MCF 10A (cell line): ENCODE measurements at regions not wholly inside any gene's neighbourhood (a gene's known extent, or its start where the extent isn't known, plus 50 kb on each side); places are given as distances from the start of the nearest gene placed in this dataset.

ENCODE experiments used
- BruUV-seq: library from RNA; stranded (reverse); fragments of 400-500 nt; replicated peaks from 2 replicates; lab custom pipeline; 2021; lab: Mats Ljungman, UMichigan
- CTCF ChIA-PET: fragments of 300-600 bp; sonication (Branson Sonifier 250); formaldehyde crosslinking; extraction: SDS; loops from one replicate; lab custom pipeline; 2021; ENCODE audit warnings: antibody characterized with exemption, inconsistent platforms; lab: Yijun Ruan, JAX
- POLR2A ChIA-PET: fragments of 300-600, 350-650 bp; sonication (Branson Sonifier 250); formaldehyde crosslinking; extraction: SDS; loops from one replicate; lab custom pipeline; 2020; ENCODE audit warnings: antibody characterized with exemption, inconsistent platforms; lab: Yijun Ruan, JAX
- DNase-seq: peaks from one replicate; pipeline ENCODE4 v3.0.0-alpha.2; 2018; ENCODE audit not compliant: unreplicated experiment
- H3K27ac Mint-ChIP-seq: one replicate; pipeline ENCODE4 v1.8.0; 2022; ENCODE audit warnings: mild to moderate bottlenecking, low read depth, mixed read lengths; ENCODE audit not compliant: unreplicated experiment
- H3K27me3 Mint-ChIP-seq: one replicate; pipeline ENCODE4 v1.8.0; 2022; ENCODE audit warnings: mixed read lengths; ENCODE audit not compliant: insufficient read depth, unreplicated experiment
- H3K36me3 Mint-ChIP-seq: one replicate; pipeline ENCODE4 v1.8.0; 2022; ENCODE audit warnings: mild to moderate bottlenecking, moderate library complexity, mixed read lengths; ENCODE audit not compliant: insufficient read depth, unreplicated experiment
- H3K4me1 Mint-ChIP-seq: one replicate; pipeline ENCODE4 v1.8.0; 2022; ENCODE audit warnings: mixed read lengths; ENCODE audit not compliant: insufficient read depth, unreplicated experiment
- H3K4me3 Mint-ChIP-seq: one replicate; pipeline ENCODE4 v1.8.0; 2022; ENCODE audit warnings: mild to moderate bottlenecking, moderate library complexity, mixed read lengths; ENCODE audit not compliant: unreplicated experiment
- H3K9me3 Mint-ChIP-seq: one replicate; pipeline ENCODE4 v1.8.0; 2022; ENCODE audit warnings: mixed read lengths; ENCODE audit not compliant: unreplicated experiment
- CTCF ChIP-seq: fragments of 200-600 bp; IDR thresholded peaks from one replicate; pipeline ENCODE4 v1.8.0; 2022; ENCODE audit warnings: antibody characterized with exemption, mild to moderate bottlenecking; ENCODE audit not compliant: unreplicated experiment
- intact Hi-C: fragments of 100-400 bp; cut with micrococcal nuclease; formaldehyde crosslinking; loops from 2 replicates; pipeline ENCODE4 v1.14.1; 2022

DNA sequence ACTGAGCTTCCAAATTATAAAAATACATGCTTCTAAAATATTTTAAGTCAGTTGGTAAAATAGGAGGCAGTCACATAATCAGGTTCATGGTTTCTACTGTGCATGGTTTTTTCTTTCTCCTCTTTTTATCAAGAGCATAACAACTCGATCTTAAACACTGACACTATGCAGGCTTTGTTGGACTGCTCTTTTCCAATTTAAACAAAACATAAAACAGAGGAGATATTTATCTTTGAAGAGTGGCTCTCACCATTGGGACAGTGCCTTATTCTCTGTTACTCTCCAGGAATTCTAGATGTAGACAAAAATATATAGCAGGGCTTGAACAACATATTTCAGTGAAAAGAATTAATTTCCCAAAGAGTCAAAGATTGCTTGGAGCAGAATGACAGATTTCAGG, 883.5 kb upstream of the ADGRL2 start:
- CTCF ChIA-PET = no interaction called here
- POLR2A ChIA-PET = no interaction called here
- Mint-ChIP-seq H3K9me3 (no peaks in the 10 kb centered on the region), H3K27me3 (no peaks in the 10 kb centered on the region), H3K27ac (no peak overlapping the region), H3K4me1 (no peaks in the 10 kb centered on the region), H3K36me3 (peaks cover 5% of the 10 kb centered on the region), H3K4me3 (no peak overlapping the region)
- TF ChIP-seq CTCF = no peak
- intact Hi-C loops = no loop called here
- no TSS peak for BruUV-seq
- DNase-seq = no peak

GRCh38 chr1:80915491-80915890, 885.2 kb upstream of the ADGRL2 start:
- ChIA-PET POLR2A (no interaction called here), CTCF (no interaction called here)
- Mint-ChIP-seq H3K9me3 (no peaks in the 10 kb centered on the region), H3K27me3 (no peaks in the 10 kb centered on the region), H3K4me3 (no peak overlapping the region), H3K27ac (no peak overlapping the region), H3K4me1 (no peaks in the 10 kb centered on the region), H3K36me3 (peaks cover 5% of the 10 kb centered on the region)
- TF ChIP-seq CTCF = no peak
- DNase-seq = no peak
- BruUV-seq = no TSS peak
- intact Hi-C loops = no loop called here

DNA sequence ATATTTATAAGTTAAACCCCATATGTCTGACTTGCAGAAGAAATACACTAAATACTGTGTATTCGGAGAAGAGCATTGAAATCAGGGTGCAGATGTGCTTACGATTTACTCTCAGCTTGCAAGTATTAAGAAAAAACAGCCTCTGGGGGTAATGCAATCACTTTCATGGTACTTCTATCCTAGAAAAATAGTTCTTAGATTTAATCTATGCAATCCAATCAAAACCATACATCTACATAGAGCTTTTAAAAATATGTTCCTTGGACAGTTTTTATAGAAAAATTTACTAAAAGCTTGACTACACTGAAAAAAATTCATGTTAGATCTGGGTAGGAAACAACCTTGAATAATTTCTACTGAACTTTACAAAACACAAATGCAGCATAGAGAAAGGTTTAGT, 890.3 kb upstream of the ADGRL2 start:
- Mint-ChIP-seq H3K36me3 (peaks cover 5% of the 10 kb centered on the region), H3K27ac (no peak overlapping the region), H3K4me1 (no peaks in the 10 kb centered on the region), H3K27me3 (no peaks in the 10 kb centered on the region), H3K4me3 (no peak overlapping the region), H3K9me3 (no peaks in the 10 kb centered on the region)
- no TSS peak for BruUV-seq
- POLR2A ChIA-PET = no interaction called here
- CTCF ChIA-PET = interaction anchor here (0.5 kb wide), 1 partner anchor 259 kb away, joined by 3 read pairs; no protein-coding TSS in a partner anchor
- TF ChIP-seq CTCF = no peak
- intact Hi-C loops = no loop called here
- no peak for DNase-seq

DNA sequence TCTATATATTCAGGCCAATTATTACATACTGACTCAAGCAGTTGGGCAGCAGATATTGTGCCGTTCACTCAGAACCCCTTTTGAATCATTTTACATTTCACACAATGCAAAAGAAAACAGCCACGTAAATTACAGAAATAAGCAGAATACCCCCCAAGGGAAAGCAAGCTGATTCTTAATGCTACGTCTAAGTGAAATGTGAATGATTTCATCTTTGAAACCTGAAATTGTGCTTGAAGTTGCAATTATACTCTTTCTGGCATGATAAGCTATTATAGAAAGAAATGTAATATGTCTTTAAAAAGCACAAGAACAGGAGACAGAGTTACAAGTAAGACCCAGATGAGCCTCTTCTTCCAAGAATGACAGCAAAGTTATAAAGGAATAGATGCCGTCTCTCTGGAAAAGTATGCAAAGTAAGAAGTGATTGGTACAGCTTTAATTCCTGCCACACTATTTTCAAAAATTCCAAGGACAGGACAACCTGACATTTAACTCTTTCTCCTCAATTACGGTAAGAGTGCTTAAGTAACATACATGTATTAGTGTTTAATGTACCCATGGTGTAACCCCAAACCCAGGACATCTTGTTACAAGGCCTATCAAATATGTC, 891.5 kb upstream of the ADGRL2 start:
- no TSS peak for BruUV-seq
- no peak for DNase-seq
- Mint-ChIP-seq H3K27ac (no peak overlapping the region), H3K27me3 (no peaks in the 10 kb centered on the region), H3K4me3 (no peak overlapping the region), H3K9me3 (no peaks in the 10 kb centered on the region), H3K4me1 (no peaks in the 10 kb centered on the region), H3K36me3 (peaks cover 5% of the 10 kb centered on the region)
- intact Hi-C loops = no loop called here
- TF ChIP-seq CTCF = no peak
- ChIA-PET CTCF (no interaction called here), POLR2A (no interaction called here)
